Stimulated activated CD4-positive, alpha-beta T cell treated with anti-CD3 and anti-CD28 coated beads, Interleukin-2, amount 100 ng/mL, for 4 hours (primary cell): ENCODE measurements at regions not wholly inside any gene's neighbourhood (a gene's known extent, or its start where the extent isn't known, plus 50 kb on each side); places are given as distances from the start of the nearest gene placed in this dataset.
A peak's percentile ranks its signal among the peaks of the same experiment; 100 is the strongest.

Experiments
- DNase-seq: peaks from one replicate; pipeline ENCODE4 v3.0.0-alpha.2; 2020; ENCODE audit warnings: low read depth

- no peak for DNase-seq
Observed at GRCh38 chr6:53744321-53744720, 50.5 kb upstream of the LRRC1 start.

- DNase-seq: peak; percentile 16
Observed at GRCh38 chr6:53741034-53741823, 53.6 kb upstream of the LRRC1 start.

GRCh38 chr6:53737746-53738145 is 57.1 kb upstream of the LRRC1 start:
- DNase-seq: no peak

GRCh38 chr6:53735896-53736295 is 58.9 kb upstream of the LRRC1 start:
- DNase-seq: no peak

GRCh38 chr6:53734473-53735299 is 60.1 kb upstream of the LRRC1 start:
- no peak for DNase-seq

- no peak for DNase-seq
Observed at GRCh38 chr6:53731866-53732636, 62.8 kb upstream of the LRRC1 start.

- no peak for DNase-seq
Observed at GRCh38 chr6:53730767-53731166, 64.0 kb upstream of the LRRC1 start.

- peak; percentile 16 for DNase-seq
Observed at GRCh38 chr6:53728570-53729194, 63.1 kb upstream of the KLHL31 start.

GRCh38 chr6:53727748-53728147 is 62.2 kb upstream of the KLHL31 start:
- no peak for DNase-seq

- peak; percentile 57 for DNase-seq
Observed at GRCh38 chr6:53725791-53726575, 60.4 kb upstream of the KLHL31 start.

- no peak for DNase-seq
Observed at GRCh38 chr6:53724501-53724900, 58.9 kb upstream of the KLHL31 start.

- DNase-seq: no peak
Observed at GRCh38 chr6:53723331-53723730, 57.8 kb upstream of the KLHL31 start.

GRCh38 chr6:53721766-53722165 is 56.2 kb upstream of the KLHL31 start:
- DNase-seq: no peak

- DNase-seq: peak; percentile 9
Observed at GRCh38 chr6:53718597-53719460, 53.3 kb upstream of the KLHL31 start.

- DNase-seq: no peak
Observed at GRCh38 chr6:53717566-53717965, 52.0 kb upstream of the KLHL31 start.

- DNase-seq: no peak
Observed at GRCh38 chr6:53715434-53715833, 49.9 kb upstream of the KLHL31 start.
